ENCODE measurements at regions not wholly inside any gene's neighbourhood (a gene's known extent, or its start where the extent isn't known, plus 50 kb on each side); places are given as distances from the start of the nearest gene placed in this dataset.

- H3K4me3 ChIP-seq (ENCODE audit: low read depth, low read length) = no peak overlapping the region
- no peak for TF ChIP-seq CTCF (IDR thresholded peaks at IDR 0.05; ENCODE audit: borderline replicate concordance, insufficient read depth, low read depth, low read length)
Observed at GRCh38 chr10:129390726-129391125, 76.3 kb upstream of the MGMT start.

- no peak for TF ChIP-seq CTCF (IDR thresholded peaks at IDR 0.05; ENCODE audit: borderline replicate concordance, insufficient read depth, low read depth, low read length)
- no peak overlapping the region for H3K4me3 ChIP-seq (ENCODE audit: low read depth, low read length)
Observed at GRCh38 chr10:129391464-129391863, 75.6 kb upstream of the MGMT start.

- no peak overlapping the region for H3K4me3 ChIP-seq (ENCODE audit: low read depth, low read length)
- TF ChIP-seq CTCF (IDR thresholded peaks at IDR 0.05; ENCODE audit: borderline replicate concordance, insufficient read depth, low read depth, low read length) = no peak
Observed at GRCh38 chr10:129392855-129393254, 74.2 kb upstream of the MGMT start.

GRCh38 chr10:129393812-129394211 lies 73.2 kb upstream of the MGMT start:
- no peak for TF ChIP-seq CTCF (IDR thresholded peaks at IDR 0.05; ENCODE audit: borderline replicate concordance, insufficient read depth, low read depth, low read length)
- no peak overlapping the region for H3K4me3 ChIP-seq (ENCODE audit: low read depth, low read length)

GRCh38 chr10:129394518-129395328 lies 72.3 kb upstream of the MGMT start:
- no peak overlapping the region for H3K4me3 ChIP-seq (ENCODE audit: low read depth, low read length)
- TF ChIP-seq CTCF (IDR thresholded peaks at IDR 0.05; ENCODE audit: borderline replicate concordance, insufficient read depth, low read depth, low read length) = no peak

- H3K4me3 ChIP-seq (ENCODE audit: low read depth, low read length) = no peak overlapping the region
- TF ChIP-seq CTCF (IDR thresholded peaks at IDR 0.05; ENCODE audit: borderline replicate concordance, insufficient read depth, low read depth, low read length) = no peak
Observed at GRCh38 chr10:129396021-129396722, 70.9 kb upstream of the MGMT start.
